Colonic mucosa (tissue), 4 donors: ENCODE measurements at regions not wholly inside any gene's neighbourhood (a gene's known extent, or its start where the extent isn't known, plus 50 kb on each side); places are given as distances from the start of the nearest gene placed in this dataset.
"Not testable (repeated sequence)": the region's sequence is repeated elsewhere in the genome, so short reads cannot be mapped to it uniquely, and the experiment has no call there.

Experiments
- DNase-seq: peaks from one replicate; pipeline ENCODE4 v3.0.0-alpha.2; 2020
- H3K27ac ChIP-seq: fragments of 200-600 bp; one replicate; pipeline ENCODE4 v1.8.0; 2021
- H3K27me3 ChIP-seq: fragments of 200-600 bp; one replicate; pipeline ENCODE4 v1.8.0; 2021
- H3K36me3 ChIP-seq: fragments of 200-600 bp; one replicate; pipeline ENCODE4 v1.8.0; 2021
- H3K4me1 ChIP-seq: fragments of 200-600 bp; one replicate; pipeline ENCODE4 v1.8.0; 2021; ENCODE audit warnings: mild to moderate bottlenecking
- H3K4me3 ChIP-seq: fragments of 200-600 bp; one replicate; pipeline ENCODE4 v1.8.0; 2021
- H3K9ac ChIP-seq, 2 donors: one replicate each; pipeline ENCODE4 v1.7.0; 2013; ENCODE audit warnings: control low read depth in 2 of 2, low read depth in 2 of 2, low read length in 2 of 2
- H3K9me3 ChIP-seq: fragments of 200-600 bp; one replicate; pipeline ENCODE4 v1.8.0; 2021
- CTCF ChIP-seq: fragments of 200-600 bp; IDR thresholded peaks from one replicate; pipeline ENCODE4 v1.8.0; 2022; ENCODE audit warnings: antibody characterized with exemption, mild to moderate bottlenecking
- intact Hi-C: fragments of 100-400 bp; cut with DNase I; formaldehyde crosslinking; loops from one replicate; pipeline ENCODE4 v1.14.1; 2022
- donor health status: healthy.
- donor health status: DM: no; HTN: no; CAD: no.
- donor health status: DM: no; HTN: no; CAD: no.

DNA sequence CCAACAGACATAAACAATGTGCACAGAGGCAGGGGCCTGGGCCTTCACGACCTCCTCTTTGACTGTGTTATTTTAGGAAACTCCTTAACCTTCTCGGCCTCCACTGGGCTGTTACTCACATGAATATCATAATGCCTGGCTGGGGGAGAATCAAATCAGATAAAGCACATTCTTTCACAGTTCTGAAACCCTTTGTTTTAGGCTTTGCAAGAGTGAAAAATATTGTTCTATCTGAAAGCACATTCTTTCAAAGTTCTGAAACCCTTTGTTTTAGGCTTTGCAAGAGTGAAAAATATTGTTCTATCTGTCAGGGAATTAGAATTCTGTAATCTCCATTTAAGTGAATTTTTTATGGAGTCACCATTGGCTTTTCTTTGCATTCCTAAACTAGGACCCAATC, 50.7 kb upstream of the SYNDIG1 start:
- no peak overlapping the region for H3K27ac ChIP-seq
- H3K4me1 ChIP-seq, result no peaks in the 10 kb centered on the region
- intact Hi-C loops, result no loop called here
- H3K9me3 ChIP-seq, result no peaks in the 10 kb centered on the region
- no peaks in the 10 kb centered on the region for H3K27me3 ChIP-seq
- no peak overlapping the region for H3K9ac ChIP-seq
- DNase-seq, result no peak
- H3K4me3 ChIP-seq, result no peak overlapping the region
- no peak for TF ChIP-seq CTCF
- no peaks in the 10 kb centered on the region for H3K36me3 ChIP-seq

DNA sequence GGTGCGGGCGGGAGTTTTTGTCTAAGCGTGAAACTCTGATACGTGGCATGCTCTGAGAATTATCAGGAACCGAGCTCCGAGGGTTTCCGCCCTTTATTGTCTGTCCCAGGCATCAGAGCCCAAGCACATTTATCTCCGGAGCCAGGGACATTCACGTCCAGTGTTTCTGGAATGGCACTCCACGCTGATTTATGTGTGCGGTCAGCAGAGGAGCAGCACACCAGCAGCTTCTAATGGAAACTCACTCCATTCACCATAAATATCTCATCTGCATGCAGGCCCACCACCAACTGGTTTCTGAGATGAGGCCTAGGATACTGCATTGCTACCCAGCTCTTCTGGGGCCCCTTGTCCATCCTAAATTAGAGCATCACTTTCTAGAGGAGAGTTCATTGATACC, 51.9 kb upstream of the SYNDIG1 start:
- Histone ChIP-seq H3K9ac (no peak overlapping the region), H3K9me3 (no peaks in the 10 kb centered on the region), H3K36me3 (no peaks in the 10 kb centered on the region), H3K4me3 (no peak overlapping the region), H3K27me3 (no peaks in the 10 kb centered on the region), H3K27ac (no peak overlapping the region), H3K4me1 (no peaks in the 10 kb centered on the region)
- no peak for DNase-seq
- intact Hi-C loops, result no loop called here
- no peak for TF ChIP-seq CTCF

GRCh38 chr20:24415444-24415843, 54.0 kb upstream of the SYNDIG1 start:
- H3K4me3 ChIP-seq, intact Hi-C loops, H3K27ac ChIP-seq, DNase-seq, H3K9me3 ChIP-seq, H3K9ac ChIP-seq, H3K27me3 ChIP-seq, H3K36me3 ChIP-seq, H3K4me1 ChIP-seq: not testable (repeated sequence)

- intact Hi-C loops, result no loop called here
- no peak for DNase-seq
- Histone ChIP-seq H3K27me3 (no peaks in the 10 kb centered on the region), H3K4me1 (no peaks in the 10 kb centered on the region), H3K36me3 (no peaks in the 10 kb centered on the region), H3K27ac (no peak overlapping the region), H3K9ac (no peak overlapping the region), H3K9me3 (no peaks in the 10 kb centered on the region), H3K4me3 (no peak overlapping the region)
- TF ChIP-seq CTCF, result no peak
These were observed 57.6 kb upstream of the SYNDIG1 start for GRCh38 chr20:24411834-24412216.

GRCh38 chr20:24411003-24411833, 58.2 kb upstream of the SYNDIG1 start:
- no peak overlapping the region for H3K27ac ChIP-seq
- no peaks in the 10 kb centered on the region for H3K27me3 ChIP-seq
- no peaks in the 10 kb centered on the region for H3K9me3 ChIP-seq
- intact Hi-C loops, result no loop called here
- no peak overlapping the region for H3K9ac ChIP-seq
- TF ChIP-seq CTCF, result no peak
- H3K4me3 ChIP-seq, result no peak overlapping the region
- no peaks in the 10 kb centered on the region for H3K36me3 ChIP-seq
- DNase-seq, result no peak
- H3K4me1 ChIP-seq, result no peaks in the 10 kb centered on the region

- intact Hi-C loops, result no loop called here
- no peak overlapping the region for H3K9ac ChIP-seq
These were observed 62.3 kb upstream of the SYNDIG1 start for GRCh38 chr20:24407151-24407550.

More at GRCh38 chr20:24407151-24407550, 62.3 kb upstream of the SYNDIG1 start:
- DNase-seq, result no peak
- H3K27ac ChIP-seq, result no peak overlapping the region
- H3K4me3 ChIP-seq, result no peak overlapping the region
- H3K9me3 ChIP-seq, result no peaks in the 10 kb centered on the region
- H3K27me3 ChIP-seq, result no peaks in the 10 kb centered on the region
- no peaks in the 10 kb centered on the region for H3K36me3 ChIP-seq
- H3K4me1 ChIP-seq, result no peaks in the 10 kb centered on the region
- no peak for TF ChIP-seq CTCF
